ENCODE measurements at regions not wholly inside any gene's neighbourhood (a gene's known extent, or its start where the extent isn't known, plus 50 kb on each side); places are given as distances from the start of the nearest gene placed in this dataset.

DNA sequence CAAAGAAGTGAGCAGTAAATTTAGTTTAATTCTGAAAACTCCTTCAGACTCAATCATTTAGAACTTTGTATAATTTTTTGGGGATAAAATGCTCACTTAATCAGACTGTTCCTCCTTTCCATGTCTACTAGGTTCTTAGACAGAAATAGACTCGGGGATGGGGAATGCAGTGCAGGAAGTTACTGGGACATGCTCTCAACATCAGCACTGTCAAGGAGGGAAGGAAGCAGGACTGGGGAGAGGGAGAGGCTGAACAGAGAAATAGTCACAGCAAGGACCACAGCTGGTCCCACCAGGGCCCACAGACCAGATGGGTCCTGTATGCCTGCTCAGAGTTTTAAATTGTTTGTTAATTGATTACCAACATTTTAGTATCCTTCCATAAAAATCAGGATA is 310.1 kb upstream of the MSX2 start:
- no peak for DNase-seq

DNA sequence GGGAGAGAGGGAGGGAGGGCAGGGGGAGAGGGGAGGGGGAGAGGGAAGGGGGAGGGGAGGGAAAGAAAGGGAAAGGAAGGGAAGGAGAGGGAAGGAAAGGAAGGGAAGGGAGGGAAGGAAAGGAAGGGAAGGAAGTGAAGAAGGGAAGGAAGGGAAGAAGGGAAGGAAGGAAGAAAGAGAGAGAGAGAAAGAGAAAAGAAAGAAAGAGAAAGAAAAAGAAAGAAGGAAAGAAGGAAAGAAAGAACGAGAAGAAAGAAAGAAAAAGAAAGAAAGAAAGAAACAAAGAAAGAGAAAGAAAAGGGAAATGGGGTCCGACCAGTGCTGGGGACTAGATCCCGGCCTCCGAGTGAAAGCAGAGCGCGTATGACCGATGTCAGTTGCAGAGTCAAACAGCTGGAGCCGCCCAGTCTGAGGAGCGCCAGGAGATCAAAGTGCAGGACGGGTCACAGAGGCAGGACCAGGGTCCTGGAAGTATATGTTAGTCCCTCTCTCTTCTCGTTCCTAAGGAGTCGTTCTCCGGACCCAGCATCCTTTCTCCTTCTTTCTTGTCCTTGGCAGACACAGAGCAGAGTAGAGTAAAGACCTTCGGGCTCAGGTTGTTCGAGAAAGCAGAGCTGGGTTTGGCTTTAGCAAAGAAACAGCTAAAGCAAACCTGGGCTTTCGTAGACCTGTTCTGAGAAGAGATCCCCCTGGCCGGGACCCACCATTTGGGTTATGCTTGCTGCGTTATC is 305.4 kb upstream of the MSX2 start:
- DNase-seq: no peak

DNA sequence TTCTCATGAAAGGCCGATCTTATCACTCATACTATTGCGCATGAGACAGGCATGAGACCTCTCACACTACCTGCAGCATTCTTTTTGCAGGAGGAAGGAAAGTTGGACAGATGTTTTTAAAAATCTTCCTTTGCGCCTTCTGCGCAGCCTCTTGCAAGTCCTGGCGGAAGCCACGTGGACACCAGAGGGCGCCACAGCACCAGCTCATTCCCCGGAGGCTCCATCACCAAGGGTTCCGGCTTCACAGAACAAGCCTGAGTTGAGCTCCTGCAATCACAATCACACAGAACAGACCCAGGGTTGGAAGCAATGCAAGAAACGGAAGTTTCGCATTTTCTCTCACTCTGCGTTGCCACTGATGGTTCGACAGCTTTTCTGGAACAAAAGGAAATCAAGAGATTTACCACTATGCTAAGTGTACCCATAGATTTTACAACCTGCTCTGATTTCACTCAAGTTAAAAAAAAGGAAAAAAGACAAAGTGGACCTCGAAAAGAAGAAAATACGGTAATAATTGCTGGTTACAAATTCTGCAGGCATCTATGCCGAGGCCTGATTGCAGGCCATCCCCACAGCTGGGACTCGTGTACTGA is 304.7 kb upstream of the MSX2 start:
- DNase-seq: peak; percentile 57

DNA sequence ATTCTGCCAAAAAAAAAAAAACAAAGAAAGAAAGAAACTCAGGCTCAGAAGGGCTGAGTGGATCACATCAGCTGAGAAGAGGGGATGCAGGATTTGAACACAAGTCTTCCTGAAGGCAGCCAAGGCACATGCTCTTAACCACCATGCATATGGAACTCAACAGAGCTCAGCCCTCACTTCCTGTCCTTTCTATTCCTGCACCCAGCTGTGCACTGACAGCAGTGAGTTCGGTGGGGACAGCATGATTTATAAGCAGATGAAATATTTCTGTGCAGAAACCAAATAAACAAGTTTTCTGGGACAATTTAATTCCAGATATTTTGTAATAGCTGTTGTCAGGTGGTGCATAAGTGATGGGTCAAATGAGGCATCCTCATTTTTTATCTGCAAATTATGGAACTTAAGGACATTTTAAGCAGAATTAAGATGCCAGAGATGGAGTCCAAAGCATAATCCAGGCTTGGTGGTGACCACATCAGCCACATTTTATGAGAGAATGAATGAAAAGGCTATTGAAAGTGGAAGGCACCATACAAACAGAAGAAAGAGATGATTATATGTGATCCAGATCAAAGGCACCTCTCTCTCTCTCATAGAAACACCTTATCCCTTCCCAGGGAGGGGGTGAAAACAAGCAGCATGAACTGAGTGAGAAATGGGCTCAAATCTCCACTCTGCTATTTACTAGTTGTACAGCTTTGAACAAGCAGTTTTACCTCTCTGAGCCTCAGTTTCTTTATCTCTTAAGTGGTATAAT is 303.6 kb upstream of the MSX2 start:
- no peak for DNase-seq

DNA sequence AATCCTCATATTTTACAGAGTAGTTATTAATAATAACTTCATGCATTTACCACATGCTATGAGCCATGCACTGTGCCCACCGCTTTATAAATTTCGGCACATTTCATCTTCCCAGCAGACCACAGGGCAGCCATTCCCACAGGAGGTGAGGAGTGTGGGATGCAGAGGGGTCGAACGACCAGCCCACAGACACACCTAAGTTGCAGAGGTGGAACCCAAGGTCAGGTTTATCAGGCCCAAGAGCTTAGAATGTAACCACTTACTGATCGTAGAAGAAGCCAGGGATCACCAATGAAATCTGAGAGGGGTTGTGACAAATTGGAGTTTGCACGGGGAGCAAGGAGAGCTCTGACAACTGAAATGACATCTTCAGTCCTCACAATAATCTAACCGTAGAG is 303.0 kb upstream of the MSX2 start:
- DNase-seq: no peak

DNA sequence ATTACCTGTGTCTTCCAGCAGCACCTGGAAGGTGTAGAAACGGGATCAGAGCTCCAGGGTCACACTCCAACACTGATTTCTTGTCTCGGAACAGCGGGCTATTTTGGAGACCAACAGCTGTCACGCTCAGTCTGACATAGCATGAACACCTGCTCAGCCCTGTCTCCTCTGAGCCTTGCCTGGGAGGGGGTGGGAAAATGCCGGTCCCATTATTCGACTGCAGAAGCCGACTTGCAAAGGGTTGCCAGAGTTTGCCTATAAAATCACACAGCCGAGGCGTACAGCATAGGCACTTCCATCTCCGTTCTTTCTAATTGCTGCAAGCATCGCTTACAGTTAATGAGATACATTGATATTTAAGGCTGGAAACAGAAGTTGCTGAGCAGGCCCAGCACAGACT is 300.8 kb upstream of the MSX2 start:
- DNase-seq: no peak

DNA sequence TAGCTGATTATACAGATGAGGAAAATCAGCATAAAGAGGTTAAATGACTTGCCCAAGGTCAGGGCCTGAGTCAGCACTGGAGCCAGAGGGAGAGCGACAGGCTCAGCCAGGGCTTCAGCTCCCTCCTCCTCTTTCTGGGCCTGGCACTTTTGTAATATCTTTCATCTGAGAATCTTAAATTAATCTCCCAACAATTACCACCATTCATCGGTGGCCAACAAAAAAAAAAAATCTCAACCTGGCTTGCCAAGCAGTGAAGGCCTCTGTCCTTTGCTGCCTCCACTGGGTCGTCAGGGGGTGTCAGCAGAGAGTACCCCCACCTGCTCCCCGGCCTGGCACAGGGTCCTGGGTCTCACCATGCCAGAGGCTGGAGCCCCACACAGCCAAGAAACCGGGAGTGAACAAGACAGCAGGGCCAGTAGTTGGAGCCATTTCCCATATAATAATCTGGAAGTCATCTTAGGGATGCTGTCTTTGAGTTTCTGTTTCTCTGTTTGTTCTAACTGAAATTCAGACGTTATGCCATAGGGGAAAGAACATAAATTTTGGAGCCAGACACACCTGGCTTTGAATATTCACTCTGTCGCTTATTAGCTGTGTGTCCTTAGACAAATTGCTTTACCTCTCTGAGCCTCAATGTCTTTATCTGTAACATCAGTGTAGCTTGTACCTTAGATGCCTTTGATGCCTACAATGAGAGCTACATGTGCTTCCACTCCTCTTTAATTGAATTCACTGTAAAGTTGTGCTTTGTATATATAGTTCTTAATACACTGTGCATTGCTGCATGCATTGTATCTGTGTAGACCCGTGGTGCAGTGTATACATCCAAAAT is 299.9 kb upstream of the MSX2 start:
- DNase-seq: no peak

DNA sequence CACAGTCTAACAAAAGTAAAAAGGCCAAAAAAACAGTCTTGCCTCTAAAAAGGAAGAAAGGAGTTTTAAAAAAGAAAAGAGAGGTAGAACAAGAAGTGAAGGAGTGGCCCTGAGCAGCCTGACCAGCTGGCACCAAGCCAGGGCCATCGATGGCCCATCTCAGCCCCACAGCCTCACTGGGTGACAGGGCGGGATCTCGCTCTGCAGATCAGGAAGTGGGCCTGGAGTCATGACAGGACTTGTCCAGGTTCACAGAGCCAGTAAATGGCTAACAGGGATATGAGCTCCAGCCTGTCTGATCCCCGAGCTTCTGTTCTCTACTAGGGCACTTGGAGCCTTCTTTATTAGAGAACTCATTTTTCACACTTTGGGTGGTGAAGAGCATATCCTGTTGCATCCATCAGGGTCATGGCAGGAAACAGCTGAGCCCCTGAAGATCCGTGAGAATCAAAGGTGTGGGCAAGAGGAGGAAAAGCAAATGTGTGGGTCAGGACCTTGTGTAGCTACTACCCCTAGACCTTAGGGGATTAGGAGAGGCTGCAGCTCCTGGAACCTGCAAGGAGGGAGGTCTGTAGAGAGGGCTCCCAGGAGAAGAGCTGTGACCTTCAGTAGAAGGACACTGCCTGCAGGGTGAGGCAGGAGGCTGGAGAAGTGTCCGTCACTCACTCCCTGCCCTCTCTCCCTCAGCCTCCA is 299.0 kb upstream of the MSX2 start:
- no peak for DNase-seq

DNA sequence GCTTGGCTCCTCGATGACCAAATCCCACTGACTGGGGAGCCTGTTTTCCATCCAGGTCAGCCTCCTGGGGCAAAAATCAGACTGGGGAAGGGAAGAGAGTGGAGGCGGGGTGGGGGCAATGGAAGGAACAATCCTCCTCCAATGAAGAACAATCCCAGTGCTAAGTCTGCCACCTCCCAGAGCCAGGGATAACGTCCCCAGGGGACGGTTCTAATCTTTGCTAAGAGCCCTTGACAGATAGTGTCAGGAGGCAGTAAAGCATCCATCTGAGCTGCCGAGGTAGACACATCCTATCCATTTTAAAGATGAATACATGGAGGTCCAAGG is 298.5 kb upstream of the MSX2 start:
- no peak for DNase-seq

DNA sequence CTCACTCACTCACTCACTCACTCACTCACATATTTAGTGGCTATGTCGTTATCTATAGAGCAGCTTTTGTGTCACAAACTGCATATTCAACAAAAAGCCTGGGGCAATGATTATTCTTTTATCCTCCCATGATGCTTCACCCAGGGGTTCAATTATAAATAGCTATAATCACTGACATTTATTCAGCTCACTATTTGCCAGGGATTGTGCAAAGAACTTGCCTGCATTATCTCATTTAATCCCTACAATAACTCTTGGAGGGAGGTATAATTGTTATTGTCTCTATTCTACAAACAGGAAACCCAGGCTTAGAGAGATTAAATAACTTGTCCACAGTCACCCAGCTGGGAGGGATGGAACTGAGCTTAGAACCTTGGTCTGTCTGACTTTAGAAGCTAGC is 298.0 kb upstream of the MSX2 start:
- no peak for DNase-seq

DNA sequence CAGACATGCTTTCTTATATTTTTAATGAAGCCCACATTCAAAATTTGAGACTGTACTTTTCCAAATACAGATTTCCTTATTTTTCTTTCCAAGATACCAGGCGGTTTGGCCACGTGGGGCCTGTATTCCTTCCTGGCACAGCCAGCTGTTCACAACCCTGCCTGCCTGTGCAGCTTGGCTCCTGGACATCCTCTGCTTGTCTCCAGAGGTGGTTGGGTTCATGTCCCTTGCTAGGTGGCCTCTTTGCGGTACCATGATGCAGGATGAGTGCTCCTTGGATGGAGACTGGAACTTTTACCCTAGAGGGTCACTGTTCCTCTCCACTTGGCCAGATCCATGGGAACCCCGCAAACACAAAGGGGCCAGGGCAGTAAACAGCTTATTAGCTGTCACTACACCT is 297.5 kb upstream of the MSX2 start:
- DNase-seq: no peak

DNA sequence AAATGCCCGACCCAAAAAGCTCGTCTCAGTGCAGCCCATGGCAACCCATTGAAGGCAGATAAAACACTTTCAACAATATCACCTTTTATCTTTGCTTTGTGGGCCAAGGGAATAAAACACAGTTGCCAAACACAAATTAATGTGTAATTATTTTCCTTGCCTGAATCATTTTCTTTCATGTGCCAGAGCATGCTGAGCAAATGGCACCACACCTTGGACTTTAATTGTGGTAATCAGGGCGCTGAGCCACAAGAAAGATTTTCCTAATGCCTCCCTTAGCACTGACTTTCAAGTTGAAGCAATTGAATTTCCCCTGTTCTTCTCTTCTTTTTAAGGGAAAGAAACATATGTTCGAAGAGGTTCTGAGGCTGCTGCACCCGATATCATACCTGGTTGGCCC is 297.1 kb upstream of the MSX2 start:
- no peak for DNase-seq

DNA sequence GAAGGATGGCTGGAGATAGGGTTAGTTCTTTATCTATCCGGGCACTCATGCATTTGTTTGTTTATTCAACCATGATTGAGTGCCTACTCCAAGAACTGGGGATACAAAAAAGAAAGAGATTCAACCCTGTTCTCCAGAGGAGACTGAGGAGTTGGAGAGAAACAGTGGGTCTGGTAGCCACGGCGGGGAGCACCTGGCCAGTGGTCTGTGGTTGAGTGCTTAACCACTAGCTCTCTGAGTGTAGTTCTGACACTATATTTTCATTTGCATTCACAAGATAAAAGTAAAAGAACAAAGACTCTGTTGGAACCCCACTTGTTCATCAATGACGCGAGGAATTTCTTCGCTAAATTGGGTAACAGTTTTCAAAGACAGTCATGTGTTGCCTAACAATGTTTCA is 295.5 kb upstream of the MSX2 start:
- no peak for DNase-seq

DNA sequence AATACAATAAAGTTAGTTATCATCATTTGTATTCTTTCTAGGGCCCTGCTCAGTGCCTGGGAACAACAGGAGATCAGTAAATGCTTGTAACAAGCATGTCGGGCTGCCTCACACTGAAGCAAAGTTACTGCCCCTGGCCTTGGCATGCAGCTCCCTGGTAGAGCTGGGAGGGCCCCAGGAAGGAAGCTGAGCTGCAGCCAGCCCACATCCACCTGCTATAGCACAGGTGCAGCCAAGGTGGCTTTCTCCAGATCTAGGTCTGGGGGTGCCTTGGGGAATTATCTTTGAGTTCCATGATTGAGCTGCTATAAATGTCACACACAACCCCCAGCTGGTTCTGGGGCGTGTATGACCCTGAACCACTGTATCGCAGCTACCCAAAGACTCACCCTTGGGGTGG is 293.4 kb upstream of the MSX2 start:
- DNase-seq: no peak

DNA sequence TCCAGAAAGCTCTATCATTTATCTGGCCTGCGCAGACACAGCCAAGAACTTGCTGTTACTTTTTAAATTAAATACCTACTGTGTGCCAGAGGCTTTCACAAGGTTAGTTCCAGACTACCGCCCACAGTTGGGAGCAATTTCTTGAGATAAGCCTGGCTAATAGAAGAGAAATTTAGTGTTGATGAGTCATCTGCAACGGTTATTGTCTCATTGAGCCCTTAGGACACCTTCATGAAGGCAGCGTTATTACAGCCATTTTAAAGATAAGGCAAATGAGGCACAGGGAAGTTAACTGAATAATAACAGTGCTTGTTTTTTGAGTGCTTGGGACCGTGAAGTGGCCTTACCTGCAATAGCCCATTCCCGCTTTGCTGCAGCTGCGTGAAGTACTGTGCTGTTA is 292.9 kb upstream of the MSX2 start:
- no peak for DNase-seq

DNA sequence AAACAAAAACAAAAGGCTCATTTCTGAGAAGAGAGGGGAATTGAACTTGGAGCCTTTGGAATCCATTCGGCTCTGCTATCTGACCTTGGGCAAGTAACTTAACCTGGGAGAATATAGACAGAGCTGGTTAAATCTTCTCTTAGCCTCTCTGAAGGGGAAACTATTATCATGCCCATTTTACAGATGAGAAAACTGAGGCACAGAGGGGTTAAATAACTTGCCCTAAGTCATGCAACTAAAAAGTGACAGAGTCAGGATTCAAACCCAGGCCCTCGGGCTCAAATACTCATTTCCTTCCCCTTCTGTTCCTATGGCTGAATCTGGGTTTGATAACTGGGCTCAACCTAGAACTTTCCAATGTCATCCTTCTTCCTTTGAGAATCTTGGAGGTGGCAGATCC is 291.3 kb upstream of the MSX2 start:
- DNase-seq: no peak

DNA sequence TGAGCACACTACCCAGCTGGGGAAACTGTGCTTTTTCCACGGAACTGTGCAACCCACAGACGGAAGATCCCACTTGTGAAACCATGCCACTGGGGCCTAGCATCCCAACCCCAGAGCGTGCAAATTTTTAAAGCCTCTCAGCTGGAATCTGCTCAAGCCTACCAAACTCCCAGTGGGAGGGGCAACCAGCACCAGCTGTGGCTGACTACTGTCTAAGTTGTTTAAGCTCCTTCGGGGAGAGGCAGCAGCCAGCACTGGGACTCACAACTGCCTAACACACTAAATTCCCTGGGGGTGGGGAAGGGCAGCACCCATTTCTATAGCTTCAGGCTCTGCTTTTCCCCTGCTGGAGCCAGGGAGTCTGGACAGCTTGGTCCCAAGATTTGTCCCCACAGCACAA is 287.6 kb upstream of the MSX2 start:
- DNase-seq: no peak

DNA sequence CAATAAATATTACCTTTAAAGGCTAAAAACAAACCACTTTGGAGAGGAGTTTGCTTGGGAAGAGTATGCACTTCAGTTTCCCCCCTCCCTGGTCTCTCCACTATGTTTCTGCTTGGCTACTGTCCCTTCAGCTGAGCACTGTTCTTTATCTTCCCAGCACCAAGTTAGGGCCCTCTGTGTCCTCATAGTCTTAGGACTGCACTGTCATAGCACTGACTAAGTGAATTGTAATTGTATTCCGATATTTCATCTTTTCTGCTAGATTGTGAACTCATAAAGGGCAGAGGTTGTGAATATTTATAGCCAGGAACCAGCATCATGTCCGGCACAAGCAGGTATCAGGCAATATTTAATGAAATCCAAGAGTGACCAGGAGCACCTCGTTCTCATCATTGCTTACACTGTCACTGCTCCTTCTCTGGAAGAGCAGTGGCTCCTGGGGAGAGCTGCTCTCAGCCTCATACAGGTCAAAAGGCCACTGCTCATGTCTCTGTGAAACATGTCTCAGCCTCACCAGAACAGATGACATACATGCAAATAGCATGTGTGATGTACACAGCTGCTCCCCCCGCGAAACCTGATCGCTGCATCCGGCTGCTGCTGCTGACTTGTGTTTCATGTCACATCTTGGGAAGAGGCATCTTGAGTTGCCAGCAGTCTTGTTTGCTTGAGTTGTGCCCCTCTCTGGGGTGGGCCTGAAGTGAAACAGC is 279.7 kb upstream of the MSX2 start:
- DNase-seq: no peak

DNA sequence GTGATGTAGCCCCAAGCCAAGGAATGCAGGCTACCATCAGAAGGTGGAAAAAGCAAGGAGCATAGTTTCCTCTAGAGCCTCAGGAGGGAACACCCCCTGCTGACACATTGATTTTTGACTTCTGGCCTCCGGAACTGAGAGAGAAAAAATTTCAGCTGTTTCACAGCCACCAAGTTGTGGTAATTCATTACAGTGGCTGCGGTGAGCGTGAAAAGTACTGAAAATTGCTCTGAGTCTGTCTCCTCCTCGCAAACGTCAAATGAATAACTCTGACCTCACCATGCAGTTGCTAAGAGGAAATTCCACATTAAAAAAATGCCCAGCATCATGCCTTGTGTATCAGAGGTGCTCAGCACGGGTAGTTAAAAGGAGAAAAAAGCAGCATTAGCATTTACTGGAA is 277.9 kb upstream of the MSX2 start:
- DNase-seq: no peak

DNA sequence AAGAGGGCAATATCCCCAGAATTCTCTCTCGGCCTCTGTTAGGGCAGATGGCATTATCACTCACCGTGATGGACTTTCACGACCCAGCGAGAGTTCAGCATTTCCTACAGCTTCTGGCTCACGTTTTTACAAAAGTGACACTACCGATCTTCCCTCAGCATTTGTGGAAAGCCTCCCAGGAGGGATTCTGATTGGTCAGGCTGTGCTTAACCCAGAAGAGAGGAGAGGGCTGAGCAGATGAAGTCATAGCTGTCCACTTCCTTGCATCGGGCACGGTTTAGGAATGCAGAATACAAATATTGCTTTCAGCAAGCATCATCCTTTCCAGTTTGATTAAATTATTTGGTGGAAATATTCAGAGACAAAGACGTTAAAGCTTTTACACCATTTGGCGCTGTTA is 277.4 kb upstream of the MSX2 start:
- no peak for DNase-seq

DNA sequence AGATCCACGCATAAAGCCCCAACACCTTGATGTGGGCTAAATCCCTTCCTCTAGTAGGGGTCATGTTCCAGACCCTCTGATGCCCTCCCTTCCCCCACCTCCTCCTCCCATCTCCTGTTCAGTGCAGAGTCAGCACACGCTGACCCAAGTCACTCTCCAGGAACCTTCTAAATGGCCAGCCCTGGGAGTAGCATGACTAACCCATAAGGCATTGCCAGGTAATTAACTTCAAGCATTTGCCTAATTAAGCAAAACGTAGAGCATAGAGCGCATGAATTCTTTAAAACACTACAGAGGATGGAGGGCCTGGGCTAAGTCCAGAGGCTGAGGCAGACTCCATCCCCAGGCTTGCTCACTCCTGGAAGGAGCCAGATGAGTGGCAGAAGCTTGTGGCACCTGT is 276.3 kb upstream of the MSX2 start:
- DNase-seq: no peak

DNA sequence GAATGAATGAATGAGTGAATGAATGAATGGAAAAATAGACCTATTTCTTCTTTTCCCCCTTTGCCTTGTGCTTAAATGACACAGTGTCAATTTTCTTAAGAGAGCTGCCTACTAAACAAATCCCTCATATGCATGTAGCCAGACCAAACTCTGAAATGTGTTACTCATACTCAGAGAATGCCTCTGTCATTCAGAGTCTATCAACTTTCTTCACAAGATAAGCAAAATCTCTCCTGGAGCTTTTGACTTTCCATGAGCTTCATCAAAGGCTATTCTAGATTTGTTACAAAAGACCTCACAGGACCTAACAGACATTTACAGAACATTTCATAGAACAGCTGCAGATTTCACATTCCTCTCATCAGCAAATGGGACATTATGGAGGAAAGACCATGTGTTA is 275.7 kb upstream of the MSX2 start:
- no peak for DNase-seq

Data from HCEC 1CT (cell line).